ENCODE measurements at regions not wholly inside any gene's neighbourhood (a gene's known extent, or its start where the extent isn't known, plus 50 kb on each side); places are given as distances from the start of the nearest gene placed in this dataset.

- Histone ChIP-seq H3K9me3 (ENCODE audit: insufficient read depth, low read depth, low read length) (peaks cover 3% of the 10 kb centered on the region), H3K4me1 (ENCODE audit: control insufficient read depth in 1 of 2, insufficient read depth in 2 of 2, low read length in 2 of 2) (peaks cover 3% of the 10 kb centered on the region in 2 experiments), H3K9ac (ENCODE audit: low read length) (no peak overlapping the region), H3K79me2 (ENCODE audit: control insufficient read depth, insufficient read depth, low read length, poor library complexity) (no peaks in the 10 kb centered on the region), H3K27me3 (ENCODE audit: insufficient read depth, low read length) (no peaks in the 10 kb centered on the region), H3K79me1 (ENCODE audit: low read length) (no peaks in the 10 kb centered on the region), H3K4me3 (ENCODE audit: low read depth, low read length) (no peak overlapping the region), H3K4ac (ENCODE audit: low read depth, low read length) (no peak overlapping the region), H3K23ac (ENCODE audit: low read length) (no peak overlapping the region), H3K18ac (ENCODE audit: low read length) (no peak overlapping the region), H2BK5ac (ENCODE audit: low read depth, low read length, poor library complexity) (no peak overlapping the region), H3K4me2 (ENCODE audit: low read length) (no peak overlapping the region), H4K12ac (ENCODE audit: low read depth, low read length) (no peak overlapping the region), H4K8ac (ENCODE audit: low read depth, low read length) (no peak overlapping the region), H3K27ac (ENCODE audit: low read depth, low read length) (no peak overlapping the region), H2BK120ac (ENCODE audit: insufficient read depth, low read length, poor library complexity) (no peak overlapping the region), H2AFZ (ENCODE audit: insufficient read depth, low read length, poor library complexity) (no peak overlapping the region), H2BK12ac (ENCODE audit: low read length) (no peak overlapping the region), H3K14ac (ENCODE audit: low read length) (no peak overlapping the region), H3K36me3 (ENCODE audit: control insufficient read depth in 1 of 2, insufficient read depth in 2 of 2, low read length in 2 of 2) (no peaks in the 10 kb centered on the region), H2AK5ac (ENCODE audit: low read length) (no peak overlapping the region), H4K91ac (ENCODE audit: low read depth, low read length) (no peak overlapping the region)
- peak in 1 of 2 donors; percentile 7 for DNase-seq
- WGBS (ENCODE audit: extremely low coverage, insufficient coverage, insufficient read length) = no CpG with 5 or more reads among the region's 8 CpGs
Measured at GRCh38 chr13:97879646-97880310, 73.7 kb upstream of the IPO5 start.

DNA sequence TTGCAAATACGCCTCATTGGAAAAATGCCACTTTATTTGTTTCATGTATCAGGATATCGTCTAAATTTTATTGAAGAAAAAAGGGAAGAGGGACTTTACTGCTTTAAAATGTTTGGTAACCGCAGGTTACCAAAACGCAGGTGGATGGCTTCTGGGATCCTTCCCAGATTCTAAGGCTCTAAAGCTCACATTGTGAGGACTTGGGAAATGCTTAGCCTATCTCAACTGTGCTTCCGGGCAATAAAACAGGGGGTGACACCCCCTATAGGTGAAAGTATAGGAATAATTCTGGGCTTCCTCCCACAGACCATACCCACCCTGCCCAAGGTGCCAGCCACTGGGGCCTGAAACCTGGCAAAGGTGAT, 73.2 kb upstream of the IPO5 start:
- Histone ChIP-seq H3K18ac (ENCODE audit: low read length) (no peak overlapping the region), H3K36me3 (ENCODE audit: control insufficient read depth in 1 of 2, insufficient read depth in 2 of 2, low read length in 2 of 2) (no peaks in the 10 kb centered on the region), H3K4ac (ENCODE audit: low read depth, low read length) (no peak overlapping the region), H2AK5ac (ENCODE audit: low read length) (no peak overlapping the region), H3K79me2 (ENCODE audit: control insufficient read depth, insufficient read depth, low read length, poor library complexity) (no peaks in the 10 kb centered on the region), H3K9me3 (ENCODE audit: insufficient read depth, low read depth, low read length) (peaks cover 6% of the 10 kb centered on the region), H4K91ac (ENCODE audit: low read depth, low read length) (no peak overlapping the region), H3K4me2 (ENCODE audit: low read length) (no peak overlapping the region), H3K79me1 (ENCODE audit: low read length) (no peaks in the 10 kb centered on the region), H3K27ac (ENCODE audit: low read depth, low read length) (no peak overlapping the region), H3K14ac (ENCODE audit: low read length) (no peak overlapping the region), H2AFZ (ENCODE audit: insufficient read depth, low read length, poor library complexity) (no peak overlapping the region), H3K23ac (ENCODE audit: low read length) (no peak overlapping the region), H2BK12ac (ENCODE audit: low read length) (no peak overlapping the region), H3K9ac (ENCODE audit: low read length) (no peak overlapping the region), H4K12ac (ENCODE audit: low read depth, low read length) (no peak overlapping the region), H3K4me3 (ENCODE audit: low read depth, low read length) (no peak overlapping the region), H3K4me1 (ENCODE audit: control insufficient read depth in 1 of 2, insufficient read depth in 2 of 2, low read length in 2 of 2) (peaks cover 3% of the 10 kb centered on the region in 2 experiments), H2BK5ac (ENCODE audit: low read depth, low read length, poor library complexity) (no peak overlapping the region), H2BK120ac (ENCODE audit: insufficient read depth, low read length, poor library complexity) (no peak overlapping the region), H4K8ac (ENCODE audit: low read depth, low read length) (no peak overlapping the region), H3K27me3 (ENCODE audit: insufficient read depth, low read length) (no peaks in the 10 kb centered on the region)
- WGBS (ENCODE audit: extremely low coverage, insufficient coverage, insufficient read length) = no CpG with 5 or more reads among the region's 5 CpGs
- no peak for DNase-seq

DNA sequence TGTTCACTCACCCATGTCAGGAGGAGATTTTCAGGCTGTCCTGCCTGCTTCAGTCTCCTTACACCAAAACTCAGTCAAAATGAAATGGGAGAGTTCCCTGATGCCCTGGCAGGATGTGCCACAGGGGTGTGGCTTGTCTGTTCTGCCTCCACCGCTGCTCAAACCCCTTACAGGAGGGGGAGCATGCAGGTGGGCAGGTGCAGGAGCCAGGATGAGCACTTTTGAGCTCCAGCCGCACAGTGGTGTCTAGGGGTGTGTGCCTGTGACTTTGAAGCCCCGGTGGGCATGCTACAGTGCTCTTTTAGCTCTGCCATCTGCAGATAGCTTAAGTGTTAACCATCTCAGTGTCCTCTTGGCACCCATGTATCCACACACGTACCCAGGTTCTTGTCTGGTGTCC, 71.9 kb upstream of the IPO5 start:
- no CpG with 5 or more reads among the region's 4 CpGs for WGBS (ENCODE audit: extremely low coverage, insufficient coverage, insufficient read length)
- no peak overlapping the region for H2AFZ ChIP-seq (ENCODE audit: insufficient read depth, low read length, poor library complexity)

DNA sequence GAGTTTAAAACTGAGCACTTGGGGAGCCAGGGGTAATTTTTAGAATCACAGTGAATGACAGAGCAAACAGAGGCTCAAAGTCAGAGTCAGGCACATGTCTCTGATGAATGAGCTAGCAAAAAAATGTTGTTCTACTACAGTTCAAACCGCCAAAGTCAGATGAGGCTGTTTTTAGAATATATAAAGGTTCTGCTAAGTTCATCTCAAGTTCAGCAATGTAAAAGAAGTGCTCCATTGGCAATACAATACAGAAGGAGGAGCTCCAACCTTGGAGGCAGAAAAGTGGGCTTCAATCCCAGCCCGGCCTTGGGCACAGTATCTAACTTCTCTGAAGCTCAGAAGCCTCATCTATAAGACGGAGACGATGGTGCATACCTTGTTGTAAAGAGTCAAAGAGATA, 70.1 kb upstream of the IPO5 start:
- Histone ChIP-seq H2BK5ac (ENCODE audit: low read depth, low read length, poor library complexity) (no peak overlapping the region), H4K91ac (ENCODE audit: low read depth, low read length) (no peak overlapping the region), H3K27me3 (ENCODE audit: insufficient read depth, low read length) (no peaks in the 10 kb centered on the region), H3K4me3 (ENCODE audit: low read depth, low read length) (no peak overlapping the region), H4K12ac (ENCODE audit: low read depth, low read length) (no peak overlapping the region), H2AFZ (ENCODE audit: insufficient read depth, low read length, poor library complexity) (no peak overlapping the region), H3K27ac (ENCODE audit: low read depth, low read length) (no peak overlapping the region), H3K4ac (ENCODE audit: low read depth, low read length) (no peak overlapping the region), H3K9me3 (ENCODE audit: insufficient read depth, low read depth, low read length) (peaks cover 6% of the 10 kb centered on the region), H3K36me3 (ENCODE audit: control insufficient read depth in 1 of 2, insufficient read depth in 2 of 2, low read length in 2 of 2) (no peaks in the 10 kb centered on the region), H3K79me1 (ENCODE audit: low read length) (no peaks in the 10 kb centered on the region), H2BK120ac (ENCODE audit: insufficient read depth, low read length, poor library complexity) (no peak overlapping the region), H2AK5ac (ENCODE audit: low read length) (no peak overlapping the region), H3K18ac (ENCODE audit: low read length) (no peak overlapping the region), H3K79me2 (ENCODE audit: control insufficient read depth, insufficient read depth, low read length, poor library complexity) (no peaks in the 10 kb centered on the region), H3K4me2 (ENCODE audit: low read length) (no peak overlapping the region), H3K14ac (ENCODE audit: low read length) (no peak overlapping the region), H3K9ac (ENCODE audit: low read length) (no peak overlapping the region), H3K23ac (ENCODE audit: low read length) (no peak overlapping the region), H3K4me1 (ENCODE audit: control insufficient read depth in 1 of 2, insufficient read depth in 2 of 2, low read length in 2 of 2) (peaks cover 3% of the 10 kb centered on the region in 2 experiments), H2BK12ac (ENCODE audit: low read length) (no peak overlapping the region), H4K8ac (ENCODE audit: low read depth, low read length) (no peak overlapping the region)
- no CpG with 5 or more reads among the region's 4 CpGs for WGBS (ENCODE audit: extremely low coverage, insufficient coverage, insufficient read length)
- DNase-seq = no peak

More for the DNA sequence above, 71.9 kb upstream of the IPO5 start:
- Histone ChIP-seq H2AK5ac (ENCODE audit: low read length) (no peak overlapping the region), H3K79me2 (ENCODE audit: control insufficient read depth, insufficient read depth, low read length, poor library complexity) (no peaks in the 10 kb centered on the region), H3K27me3 (ENCODE audit: insufficient read depth, low read length) (no peaks in the 10 kb centered on the region), H3K9ac (ENCODE audit: low read length) (no peak overlapping the region), H4K8ac (ENCODE audit: low read depth, low read length) (no peak overlapping the region), H3K4me2 (ENCODE audit: low read length) (no peak overlapping the region), H3K23ac (ENCODE audit: low read length) (no peak overlapping the region), H3K4me3 (ENCODE audit: low read depth, low read length) (no peak overlapping the region), H4K12ac (ENCODE audit: low read depth, low read length) (no peak overlapping the region), H3K79me1 (ENCODE audit: low read length) (no peaks in the 10 kb centered on the region), H3K4ac (ENCODE audit: low read depth, low read length) (no peak overlapping the region), H3K9me3 (ENCODE audit: insufficient read depth, low read depth, low read length) (peaks cover 6% of the 10 kb centered on the region), H2BK12ac (ENCODE audit: low read length) (no peak overlapping the region), H3K14ac (ENCODE audit: low read length) (no peak overlapping the region), H3K36me3 (ENCODE audit: control insufficient read depth in 1 of 2, insufficient read depth in 2 of 2, low read length in 2 of 2) (no peaks in the 10 kb centered on the region), H2BK120ac (ENCODE audit: insufficient read depth, low read length, poor library complexity) (no peak overlapping the region), H3K4me1 (ENCODE audit: control insufficient read depth in 1 of 2, insufficient read depth in 2 of 2, low read length in 2 of 2) (peaks cover 3% of the 10 kb centered on the region in 2 experiments), H3K18ac (ENCODE audit: low read length) (no peak overlapping the region), H2BK5ac (ENCODE audit: low read depth, low read length, poor library complexity) (no peak overlapping the region), H4K91ac (ENCODE audit: low read depth, low read length) (no peak overlapping the region), H3K27ac (ENCODE audit: low read depth, low read length) (no peak overlapping the region)
- no peak for DNase-seq
